ENCODE measurements at regions not wholly inside any gene's neighbourhood (a gene's known extent, or its start where the extent isn't known, plus 50 kb on each side); places are given as distances from the start of the nearest gene placed in this dataset.
"Not testable (repeated sequence)": the region's sequence is repeated elsewhere in the genome, so short reads cannot be mapped to it uniquely, and the experiment has no call there.

DNA sequence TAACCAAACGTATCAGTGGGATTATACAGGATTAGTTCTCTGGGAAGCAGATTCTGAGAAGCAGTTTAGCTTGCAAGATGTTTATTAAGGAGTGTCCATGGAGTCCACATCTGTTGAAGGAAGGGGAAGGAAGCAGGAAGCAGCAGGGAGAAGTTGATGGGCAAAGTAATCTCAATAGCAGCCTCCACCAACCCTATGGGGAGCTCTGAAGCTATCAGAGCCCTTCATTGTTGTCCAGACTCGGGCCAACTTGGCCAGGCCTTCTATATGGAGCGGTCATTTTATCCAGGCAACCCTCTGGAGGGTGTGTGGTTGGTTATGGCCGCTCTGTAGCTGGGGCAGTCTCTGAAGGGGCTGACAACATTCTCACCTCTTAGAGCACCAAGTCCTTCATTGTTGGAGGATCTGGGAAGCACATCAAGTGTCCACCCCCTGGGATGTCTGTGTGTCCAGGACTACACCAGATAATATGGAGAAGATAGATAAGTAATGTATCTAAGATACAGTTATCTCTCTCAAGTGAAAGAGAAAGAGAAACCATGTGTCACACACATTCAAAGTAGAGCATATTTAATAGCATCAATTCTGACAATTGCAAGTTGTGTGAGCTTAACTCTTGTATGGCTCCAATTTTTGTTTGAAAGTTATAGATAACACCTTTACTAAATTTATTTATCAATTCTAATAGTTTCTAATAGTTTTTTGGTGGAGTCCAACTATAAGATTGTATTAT is 101.7 kb upstream of the TRIM77 start:
- DNase-seq (ENCODE audit: low spot score): no peak
- Mint-ChIP-seq H3K4me1 (ENCODE audit: low read depth) (peaks cover 8% of the 10 kb centered on the region), H3K9me3 (ENCODE audit: low read depth) (no peaks in the 10 kb centered on the region), H3K4me3 (ENCODE audit: unreplicated experiment) (no peak overlapping the region), H3K27ac (ENCODE audit: unreplicated experiment) (no peak overlapping the region), H3K27me3 (ENCODE audit: low read depth) (no peaks in the 10 kb centered on the region), H3K36me3 (ENCODE audit: low read depth) (no peaks in the 10 kb centered on the region)
- TF ChIP-seq, protein P1, sequence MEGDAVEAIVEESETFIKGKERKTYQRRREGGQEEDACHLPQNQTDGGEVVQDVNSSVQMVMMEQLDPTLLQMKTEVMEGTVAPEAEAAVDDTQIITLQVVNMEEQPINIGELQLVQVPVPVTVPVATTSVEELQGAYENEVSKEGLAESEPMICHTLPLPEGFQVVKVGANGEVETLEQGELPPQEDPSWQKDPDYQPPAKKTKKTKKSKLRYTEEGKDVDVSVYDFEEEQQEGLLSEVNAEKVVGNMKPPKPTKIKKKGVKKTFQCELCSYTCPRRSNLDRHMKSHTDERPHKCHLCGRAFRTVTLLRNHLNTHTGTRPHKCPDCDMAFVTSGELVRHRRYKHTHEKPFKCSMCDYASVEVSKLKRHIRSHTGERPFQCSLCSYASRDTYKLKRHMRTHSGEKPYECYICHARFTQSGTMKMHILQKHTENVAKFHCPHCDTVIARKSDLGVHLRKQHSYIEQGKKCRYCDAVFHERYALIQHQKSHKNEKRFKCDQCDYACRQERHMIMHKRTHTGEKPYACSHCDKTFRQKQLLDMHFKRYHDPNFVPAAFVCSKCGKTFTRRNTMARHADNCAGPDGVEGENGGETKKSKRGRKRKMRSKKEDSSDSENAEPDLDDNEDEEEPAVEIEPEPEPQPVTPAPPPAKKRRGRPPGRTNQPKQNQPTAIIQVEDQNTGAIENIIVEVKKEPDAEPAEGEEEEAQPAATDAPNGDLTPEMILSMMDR (IDR thresholded peaks at IDR 0.05): no peak

DNA sequence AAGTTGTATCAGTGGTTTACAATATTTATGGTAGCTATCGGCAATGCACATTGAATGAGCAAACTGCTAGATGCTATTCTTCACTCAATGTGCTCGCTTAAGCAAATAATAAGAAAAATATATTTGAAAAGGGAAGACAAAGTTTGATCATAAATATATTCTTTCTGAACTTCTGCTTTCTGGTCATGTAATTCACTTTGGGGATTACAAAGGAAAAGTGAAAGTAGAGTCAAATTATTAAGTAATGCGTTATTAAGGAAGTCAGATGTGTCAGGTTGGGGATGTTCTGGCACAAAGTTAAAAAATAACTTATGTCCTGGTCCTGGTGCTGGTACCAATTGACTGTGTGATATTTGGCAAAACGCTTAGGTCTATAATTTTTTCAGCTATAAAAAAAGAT is 98.0 kb upstream of the TRIM77 start:
- peaks cover 19% of the 10 kb centered on the region for H3K4me1 Mint-ChIP-seq (ENCODE audit: low read depth)

DNA sequence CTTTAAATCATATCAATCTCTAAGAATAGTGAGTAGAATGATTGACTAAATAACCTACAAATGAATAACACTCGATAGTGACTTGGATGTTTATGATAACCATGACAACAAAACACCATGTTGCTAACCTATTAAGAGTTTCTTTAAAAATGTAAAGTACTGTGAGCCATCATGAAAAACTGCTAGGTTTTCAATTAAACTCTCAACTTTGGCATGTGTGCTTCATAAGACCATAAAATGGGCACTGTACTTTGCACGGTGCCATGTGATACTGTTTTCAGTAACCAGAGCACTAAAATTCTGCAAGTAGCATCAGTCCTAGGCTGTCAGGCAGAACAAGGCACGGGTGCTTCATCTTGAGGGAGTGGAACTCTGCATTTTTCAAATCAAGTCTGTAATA is 96.2 kb upstream of the TRIM77 start:
- no peaks in the 10 kb centered on the region for H3K36me3 Mint-ChIP-seq (ENCODE audit: low read depth)
- no peak overlapping the region for H3K27ac Mint-ChIP-seq (ENCODE audit: unreplicated experiment)
- peaks cover 14% of the 10 kb centered on the region for H3K4me1 Mint-ChIP-seq (ENCODE audit: low read depth)
- H3K27me3 Mint-ChIP-seq (ENCODE audit: low read depth): no peaks in the 10 kb centered on the region
- DNase-seq (ENCODE audit: low spot score): no peak
- H3K9me3 Mint-ChIP-seq (ENCODE audit: low read depth): no peaks in the 10 kb centered on the region
- TF ChIP-seq, protein P1 (IDR thresholded peaks at IDR 0.05): no peak
- no peak overlapping the region for H3K4me3 Mint-ChIP-seq (ENCODE audit: unreplicated experiment)

More for the DNA sequence above, 98.0 kb upstream of the TRIM77 start:
- Mint-ChIP-seq H3K36me3 (ENCODE audit: low read depth) (no peaks in the 10 kb centered on the region), H3K9me3 (ENCODE audit: low read depth) (no peaks in the 10 kb centered on the region), H3K27me3 (ENCODE audit: low read depth) (no peaks in the 10 kb centered on the region), H3K4me3 (ENCODE audit: unreplicated experiment) (no peak overlapping the region), H3K27ac (ENCODE audit: unreplicated experiment) (no peak overlapping the region)
- TF ChIP-seq, protein P1 (IDR thresholded peaks at IDR 0.05): no peak
- DNase-seq (ENCODE audit: low spot score): no peak

DNA sequence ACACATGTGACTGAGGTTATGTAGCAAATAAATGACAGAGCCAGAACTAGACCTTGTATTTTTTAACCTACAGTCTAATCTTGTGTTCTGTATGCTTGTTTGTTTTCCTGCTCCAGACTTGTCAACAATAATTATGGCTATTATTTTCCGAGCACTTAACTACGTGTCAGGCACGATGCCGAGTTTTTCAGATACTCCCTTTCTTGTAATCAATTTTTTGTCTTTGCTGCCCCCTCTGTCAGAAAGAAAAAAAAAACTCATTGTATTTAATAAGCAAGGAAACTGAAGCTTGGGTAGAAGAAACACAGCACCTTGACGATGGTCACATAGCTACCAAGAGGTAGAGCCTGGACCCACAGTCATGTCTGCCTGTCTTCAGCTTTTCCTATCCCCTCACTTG is 95.7 kb upstream of the TRIM77 start:
- DNase-seq (ENCODE audit: low spot score); H3K27me3 Mint-ChIP-seq (ENCODE audit: low read depth); H3K9me3 Mint-ChIP-seq (ENCODE audit: low read depth); H3K36me3 Mint-ChIP-seq (ENCODE audit: low read depth); H3K27ac Mint-ChIP-seq (ENCODE audit: unreplicated experiment); H3K4me3 Mint-ChIP-seq (ENCODE audit: unreplicated experiment): not testable (repeated sequence)
- peaks cover 14% of the 10 kb centered on the region for H3K4me1 Mint-ChIP-seq (ENCODE audit: low read depth)
- TF ChIP-seq, protein P1 (IDR thresholded peaks at IDR 0.05): peak; percentile 77

DNA sequence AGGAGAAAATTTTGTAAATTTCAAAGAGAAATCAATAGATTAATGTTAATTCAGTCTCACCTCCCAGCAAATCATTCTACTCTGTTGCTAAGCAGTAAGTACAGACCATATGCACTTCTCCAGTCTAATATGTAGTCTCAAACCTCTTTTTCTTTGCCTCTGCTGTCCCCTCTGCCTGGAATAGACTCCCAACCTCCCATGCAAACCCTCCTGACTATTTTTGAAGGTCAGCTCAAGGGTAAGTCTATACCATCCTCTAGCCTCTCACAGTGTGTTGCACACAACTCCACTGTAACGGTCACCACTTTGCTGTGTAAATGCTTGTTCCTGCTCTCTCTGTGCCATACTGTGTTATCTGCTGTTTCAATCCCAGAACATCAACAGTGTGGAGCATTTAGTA is 94.5 kb upstream of the TRIM77 start:
- not testable (repeated sequence) for H3K9me3 Mint-ChIP-seq (ENCODE audit: low read depth); H3K27ac Mint-ChIP-seq (ENCODE audit: unreplicated experiment); H3K36me3 Mint-ChIP-seq (ENCODE audit: low read depth); H3K27me3 Mint-ChIP-seq (ENCODE audit: low read depth); H3K4me3 Mint-ChIP-seq (ENCODE audit: unreplicated experiment); DNase-seq (ENCODE audit: low spot score)
- TF ChIP-seq, protein P1 (IDR thresholded peaks at IDR 0.05): peak; percentile 64
- peaks cover 14% of the 10 kb centered on the region for H3K4me1 Mint-ChIP-seq (ENCODE audit: low read depth)

DNA sequence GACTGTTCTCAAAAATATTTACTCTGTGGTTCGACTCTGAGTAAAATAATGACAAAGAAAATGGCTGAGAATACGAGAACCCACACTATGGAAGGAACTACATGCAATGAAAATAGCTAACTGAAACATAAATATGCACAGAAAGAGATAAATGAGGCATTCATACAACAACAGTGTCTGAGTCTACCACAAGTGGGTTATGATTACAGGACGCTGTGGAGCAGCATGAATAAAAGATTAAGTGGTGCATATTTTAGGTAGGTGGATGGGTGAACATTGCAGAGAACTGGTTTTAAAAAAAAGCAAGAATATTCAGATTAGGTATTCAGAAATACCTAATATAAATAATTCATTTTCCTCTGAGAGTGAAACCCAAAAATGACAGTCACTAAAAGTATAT is 93.9 kb upstream of the TRIM77 start:
- DNase-seq (ENCODE audit: low spot score); H3K27ac Mint-ChIP-seq (ENCODE audit: unreplicated experiment); H3K27me3 Mint-ChIP-seq (ENCODE audit: low read depth); H3K36me3 Mint-ChIP-seq (ENCODE audit: low read depth); H3K9me3 Mint-ChIP-seq (ENCODE audit: low read depth); H3K4me3 Mint-ChIP-seq (ENCODE audit: unreplicated experiment): not testable (repeated sequence)
- H3K4me1 Mint-ChIP-seq (ENCODE audit: low read depth): peaks cover 14% of the 10 kb centered on the region
